ENCODE measurements at regions not wholly inside any gene's neighbourhood (a gene's known extent, or its start where the extent isn't known, plus 50 kb on each side); places are given as distances from the start of the nearest gene placed in this dataset.
"Not testable (repeated sequence)": the region's sequence is repeated elsewhere in the genome, so short reads cannot be mapped to it uniquely, and the experiment has no call there.

GRCh38 chr1:55309053-55309452 is 93.9 kb upstream of the USP24 start:
- DNase-seq = no peak

DNA sequence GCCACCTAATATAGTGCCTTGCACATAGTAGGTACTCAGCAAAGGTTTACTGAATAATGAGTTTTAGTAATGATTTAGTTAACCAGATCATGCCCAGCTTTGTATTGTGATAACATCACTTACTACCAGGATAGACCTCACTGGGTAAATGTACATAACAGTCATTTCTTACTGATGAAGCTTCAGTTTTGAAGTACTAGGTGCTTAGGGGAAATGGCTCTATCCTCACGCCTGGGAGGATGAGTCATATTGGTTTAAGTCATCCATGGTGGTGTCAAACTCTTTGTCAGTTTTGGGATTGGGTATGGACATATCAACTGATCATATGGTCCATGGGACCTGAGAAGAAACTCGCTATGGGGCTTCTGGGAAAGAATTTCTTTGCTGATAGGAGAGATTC is 90.6 kb upstream of the USP24 start:
- no peak for DNase-seq

DNA sequence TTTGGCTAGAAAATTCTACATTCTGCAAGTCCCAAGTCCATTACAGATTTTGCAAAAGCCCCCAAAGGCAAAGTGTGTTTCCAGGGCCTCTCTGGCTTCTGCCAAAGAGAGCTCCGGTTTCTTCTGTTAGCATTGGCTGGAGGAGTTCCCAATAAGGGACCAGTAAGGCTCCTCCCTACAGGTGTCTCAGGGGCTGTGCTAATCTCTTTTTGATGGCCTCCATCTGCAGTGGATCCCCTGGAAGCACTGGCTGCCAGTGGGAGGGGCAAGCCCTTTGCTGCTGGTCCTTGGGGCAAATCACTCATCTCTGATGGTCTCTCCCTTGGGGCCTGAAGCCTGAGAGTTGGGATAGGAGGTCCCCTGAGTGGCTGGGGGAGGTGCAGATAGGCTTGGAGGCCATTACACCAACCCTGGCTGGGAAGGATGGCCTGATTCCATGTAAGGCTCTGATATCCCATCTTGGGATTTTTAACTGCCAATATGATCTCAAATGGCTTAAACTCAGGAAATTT is 89.1 kb upstream of the USP24 start:
- no peak for DNase-seq

GRCh38 chr1:55302972-55303371 is 87.8 kb upstream of the USP24 start:
- no peak for DNase-seq

- DNase-seq = no peak
Measured at GRCh38 chr1:55301912-55302311, 86.7 kb upstream of the USP24 start.

DNA sequence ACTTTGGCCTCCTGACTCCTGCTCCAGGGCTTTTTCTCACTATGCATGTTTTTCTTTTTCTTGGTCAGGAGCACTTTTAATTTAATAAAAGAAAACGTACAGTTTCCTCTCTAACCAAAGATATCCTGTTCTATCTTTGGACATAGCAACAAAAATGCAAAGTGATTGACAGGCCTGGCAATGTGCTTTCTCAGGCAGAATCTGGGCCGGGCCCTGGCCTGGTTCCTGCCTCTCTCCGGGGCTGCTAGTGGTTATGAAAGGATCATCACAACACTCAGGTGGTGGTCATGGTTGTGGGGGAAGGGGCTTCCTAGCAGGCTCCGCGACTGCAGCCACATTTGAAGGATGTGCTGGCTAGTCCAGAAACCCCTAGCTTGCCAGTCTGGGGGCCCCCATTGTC is 85.8 kb upstream of the USP24 start:
- DNase-seq = no peak

DNA sequence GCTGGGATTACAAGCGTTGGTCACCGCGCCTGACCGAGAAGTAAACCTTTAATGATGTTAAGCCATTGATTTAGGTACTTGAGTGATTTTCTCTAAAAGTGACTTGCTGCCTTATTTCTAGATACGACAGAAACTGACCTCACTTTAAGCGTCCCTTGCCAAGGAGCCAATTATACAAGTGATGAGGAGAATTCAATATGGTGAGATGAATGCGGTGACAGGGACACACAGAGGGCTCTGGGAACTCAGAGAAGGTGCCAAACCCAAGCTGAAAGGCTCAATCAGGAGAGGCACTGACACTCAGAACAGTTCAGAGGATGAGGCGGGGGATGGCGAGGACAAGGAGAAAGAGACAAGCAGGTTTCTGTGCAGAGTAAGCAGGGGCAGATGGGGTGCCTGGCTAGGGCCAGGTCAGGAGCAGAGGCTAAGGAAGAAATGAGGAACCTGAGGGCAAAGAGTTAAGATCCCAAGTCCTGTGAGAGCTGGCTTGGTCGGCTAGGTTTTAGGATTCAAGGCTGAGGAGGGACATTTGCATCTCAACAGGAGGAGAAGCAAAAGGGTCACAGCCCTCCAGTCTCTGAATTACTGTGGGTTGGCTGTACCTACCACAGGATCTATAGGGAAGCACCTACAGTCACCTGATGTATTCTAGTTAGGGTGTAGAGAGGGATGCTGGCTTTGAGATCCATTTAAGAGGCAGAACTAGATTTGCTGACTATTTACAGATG is 83.2 kb upstream of the USP24 start:
- no peak for DNase-seq

DNA sequence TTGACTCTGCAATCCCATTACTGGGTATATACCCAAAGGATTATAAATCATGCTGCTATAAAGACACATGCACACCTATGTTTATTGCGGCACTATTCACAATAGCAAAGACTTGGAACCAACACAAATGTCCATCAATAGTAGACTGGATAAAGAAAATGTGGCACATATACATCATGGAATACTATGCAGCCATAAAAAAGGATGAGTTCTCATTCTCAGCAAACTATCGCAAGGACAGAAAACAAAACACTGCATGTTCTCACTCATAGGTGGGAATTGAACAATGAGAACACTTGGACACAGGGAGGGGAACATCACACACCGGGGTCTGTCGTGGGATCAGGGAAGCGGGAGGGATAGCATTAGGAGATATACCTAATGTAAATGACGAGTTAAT is 81.1 kb upstream of the USP24 start:
- not testable (repeated sequence) for DNase-seq

- DNase-seq = no peak
Measured at GRCh38 chr1:55289614-55290013, 74.5 kb upstream of the USP24 start.

DNA sequence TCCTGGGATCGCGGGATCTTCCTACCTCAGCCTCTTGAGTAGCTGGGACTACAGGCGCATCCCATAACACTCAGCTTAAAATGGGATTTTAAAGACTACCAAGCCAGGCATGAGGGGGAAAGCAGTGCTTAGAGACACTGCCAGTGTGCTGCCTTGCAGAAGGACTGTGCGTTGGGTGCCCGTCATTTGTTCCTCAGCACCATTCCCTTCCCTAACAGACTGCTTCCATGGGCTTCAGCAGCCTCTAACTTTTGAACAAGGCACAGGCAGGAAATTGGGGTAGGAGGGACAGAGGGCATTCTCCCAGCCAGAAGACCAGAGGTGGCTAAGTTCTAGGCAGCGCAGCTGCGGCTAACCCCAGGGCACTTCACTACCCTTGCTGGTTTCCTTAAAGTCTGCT is 73.9 kb upstream of the USP24 start:
- DNase-seq = no peak

DNA sequence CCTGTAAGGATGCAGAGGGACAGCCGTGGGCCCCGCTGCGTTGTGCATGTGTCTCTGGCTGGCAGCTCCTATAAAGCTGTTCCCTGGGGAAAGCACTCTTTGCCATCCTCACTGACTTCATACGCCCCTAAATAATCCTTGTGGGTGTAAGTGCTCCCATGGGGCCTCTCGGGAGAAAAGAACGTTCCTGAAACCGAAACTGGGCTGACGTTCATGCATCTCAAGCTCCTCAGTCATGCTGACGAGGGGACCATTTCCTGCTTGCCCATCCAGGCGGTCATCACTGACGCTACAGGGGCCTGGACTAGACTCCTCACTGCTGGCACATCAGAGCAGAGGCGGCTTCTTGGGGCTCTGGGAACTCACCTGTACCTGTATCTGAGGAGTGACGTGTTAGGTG is 73.1 kb upstream of the USP24 start:
- DNase-seq = no peak

GRCh38 chr1:55287723-55288122 is 72.6 kb upstream of the USP24 start:
- DNase-seq = no peak

DNA sequence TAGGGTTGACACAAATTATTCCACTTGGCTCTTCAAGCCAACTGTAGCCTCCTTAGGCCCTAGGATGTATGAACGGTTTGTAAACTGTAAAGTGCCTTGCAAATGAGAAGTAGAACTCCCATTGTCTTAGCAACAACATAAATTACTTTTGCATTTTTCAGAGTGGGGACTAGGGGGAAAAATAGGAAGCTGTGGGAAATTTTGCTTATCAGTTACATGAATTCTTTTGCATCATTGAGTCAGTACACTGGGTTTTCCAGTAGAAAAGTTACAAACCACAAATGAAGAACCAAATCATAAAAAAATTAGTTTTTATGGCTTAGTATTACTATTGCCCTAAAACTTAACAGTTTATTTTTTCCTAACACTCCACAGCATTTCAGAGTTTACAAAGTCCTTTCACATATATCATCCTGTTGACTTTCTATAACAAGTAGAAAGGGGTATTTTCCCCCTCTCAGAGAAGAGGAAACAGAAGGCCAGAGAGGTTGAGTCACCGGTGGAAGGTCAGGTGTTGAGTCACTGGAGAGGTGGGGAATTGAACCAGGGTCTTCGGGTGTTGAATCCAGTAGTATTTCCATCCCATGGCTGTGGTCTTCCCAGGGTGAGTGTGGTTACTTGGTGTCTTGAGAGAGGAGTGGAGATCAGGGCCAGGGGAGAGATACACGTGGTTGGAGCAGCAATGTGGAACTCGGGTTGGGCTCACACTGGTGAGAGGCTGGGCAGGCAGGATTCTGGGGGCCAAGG is 71.9 kb upstream of the USP24 start:
- peak in 1 of 2 donors; percentile 27 for DNase-seq

- DNase-seq = no peak
Measured at GRCh38 chr1:55285834-55286233, 70.7 kb upstream of the USP24 start.

DNA sequence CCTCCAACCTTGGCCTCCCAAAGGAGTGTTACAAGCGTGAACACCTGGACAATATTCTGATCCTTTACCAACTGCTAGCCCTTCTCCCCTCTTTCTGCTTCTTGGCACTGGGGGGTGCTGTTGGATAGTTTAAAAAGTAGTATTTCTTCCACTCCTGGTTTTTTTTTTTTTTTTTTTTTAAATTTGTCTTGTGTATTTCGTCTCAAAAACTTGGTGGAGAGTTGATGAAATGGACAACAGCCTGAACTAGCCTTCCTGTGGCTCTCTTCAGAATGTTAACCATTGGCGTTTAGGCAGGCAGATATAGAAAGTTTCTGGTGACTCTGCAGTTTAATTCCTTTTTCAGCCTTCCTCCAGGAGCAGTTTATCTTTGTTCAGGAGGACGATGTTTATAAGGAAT is 69.7 kb upstream of the USP24 start:
- DNase-seq = no peak

DNA sequence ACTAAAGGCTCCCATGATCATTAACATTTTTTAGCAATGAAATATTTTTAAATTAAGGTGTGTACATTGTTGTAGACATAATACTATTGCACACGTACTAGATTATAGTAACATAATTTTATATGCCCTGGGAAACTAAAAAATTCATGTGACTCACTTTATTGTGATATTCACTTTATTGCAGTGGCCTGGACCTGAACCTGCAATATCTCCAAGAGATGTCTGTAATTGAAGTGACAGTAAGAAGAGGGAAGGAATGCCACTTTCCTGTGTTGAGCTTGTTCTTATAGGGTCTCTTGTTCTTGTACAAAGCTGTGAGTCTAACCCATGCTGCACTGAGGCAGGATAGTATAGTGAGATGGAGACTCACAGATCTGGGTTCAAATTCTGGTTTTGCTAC is 66.9 kb upstream of the USP24 start:
- DNase-seq = no peak

DNA sequence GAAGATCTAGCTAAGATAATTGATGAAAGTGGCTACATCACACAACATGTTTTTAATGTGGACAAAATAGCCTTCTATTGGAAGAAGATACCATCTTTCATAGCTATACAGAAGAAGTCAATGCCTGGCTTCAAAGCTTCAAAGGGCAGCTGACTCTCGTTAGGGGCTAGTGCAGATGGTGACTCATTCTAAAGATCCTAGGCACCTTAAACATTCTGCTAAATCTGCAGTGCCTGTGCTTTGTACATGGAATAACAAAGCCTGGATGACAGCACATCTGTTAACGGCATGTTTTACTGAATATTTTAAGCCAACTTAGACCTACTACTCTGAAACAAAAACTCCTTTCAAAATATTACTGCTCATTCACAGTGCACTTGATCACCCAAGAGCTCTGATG is 65.6 kb upstream of the USP24 start:
- DNase-seq = no peak

DNA sequence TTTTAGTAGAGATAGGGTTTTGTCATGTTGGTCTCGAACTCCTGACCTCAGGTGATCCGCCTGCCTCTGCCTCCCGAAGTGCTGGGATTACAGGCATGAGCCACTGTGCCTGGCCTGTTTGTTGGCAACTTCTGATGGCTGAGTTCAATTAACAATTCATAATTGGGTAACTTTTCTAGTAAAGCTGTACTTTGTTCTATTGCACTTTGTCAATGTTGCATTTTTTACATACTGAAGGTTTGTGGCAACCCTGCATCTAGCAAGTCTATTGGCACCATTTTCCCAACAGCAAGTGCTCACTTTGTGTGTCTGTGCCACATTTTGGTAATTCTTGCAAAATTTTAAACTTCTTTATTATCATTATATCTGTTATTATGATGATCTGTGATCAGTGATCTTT is 64.5 kb upstream of the USP24 start:
- no peak for DNase-seq

DNA sequence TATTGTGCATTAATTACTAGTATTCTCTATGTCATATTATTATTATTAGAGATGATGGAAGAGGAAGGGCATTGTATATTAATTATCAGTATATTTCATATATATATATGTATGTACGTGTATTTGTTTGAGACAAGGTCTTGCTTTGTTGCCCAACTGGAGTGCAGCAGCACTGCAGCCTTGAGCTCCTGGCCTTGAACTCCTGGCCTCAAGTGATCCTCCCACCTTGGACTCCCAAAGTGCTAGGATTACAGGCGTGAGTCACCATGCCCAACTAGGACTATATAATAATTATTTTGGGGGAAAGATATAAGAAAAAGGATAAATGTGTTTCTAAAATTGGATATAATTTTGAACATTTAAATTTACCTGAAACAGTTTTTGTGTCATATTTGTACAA is 63.2 kb upstream of the USP24 start:
- DNase-seq = no peak

DNA sequence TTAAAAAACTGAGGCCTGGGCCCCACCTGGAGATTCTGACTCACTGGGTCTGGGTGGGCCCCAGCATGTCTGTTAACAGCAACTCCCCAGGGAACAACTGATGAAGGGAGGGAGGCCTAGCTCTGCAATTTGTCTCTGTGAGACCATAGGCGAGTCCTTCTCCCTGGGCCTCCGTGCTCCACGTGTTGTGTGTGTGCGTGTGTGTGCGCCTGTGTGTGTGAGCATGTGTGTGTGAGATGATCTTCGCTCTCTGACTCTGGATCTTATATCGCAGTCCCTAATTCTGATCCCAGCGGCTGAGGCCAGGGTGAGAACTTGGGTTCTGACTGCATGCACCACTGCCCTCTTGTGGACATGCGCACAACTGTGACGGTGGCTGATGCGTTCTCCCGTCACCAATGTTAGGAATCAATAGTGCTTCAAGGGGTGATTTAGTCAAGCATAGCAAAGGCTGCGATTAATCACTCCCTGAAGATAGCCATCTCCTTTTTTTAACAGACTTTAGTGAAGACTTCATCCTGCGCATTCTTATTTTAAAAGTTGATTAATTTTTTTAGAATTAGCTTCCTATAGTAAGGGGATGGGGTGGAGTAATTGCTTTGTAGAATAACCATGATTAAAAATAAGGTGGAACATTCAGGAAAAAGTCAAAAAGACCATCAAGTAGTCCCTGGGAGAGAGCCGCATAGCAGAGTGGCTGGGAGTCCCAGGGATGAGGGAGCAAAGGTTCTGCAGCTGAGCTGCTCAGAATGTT is 62.4 kb upstream of the USP24 start:
- DNase-seq = peak; percentile 84 to 87

DNA sequence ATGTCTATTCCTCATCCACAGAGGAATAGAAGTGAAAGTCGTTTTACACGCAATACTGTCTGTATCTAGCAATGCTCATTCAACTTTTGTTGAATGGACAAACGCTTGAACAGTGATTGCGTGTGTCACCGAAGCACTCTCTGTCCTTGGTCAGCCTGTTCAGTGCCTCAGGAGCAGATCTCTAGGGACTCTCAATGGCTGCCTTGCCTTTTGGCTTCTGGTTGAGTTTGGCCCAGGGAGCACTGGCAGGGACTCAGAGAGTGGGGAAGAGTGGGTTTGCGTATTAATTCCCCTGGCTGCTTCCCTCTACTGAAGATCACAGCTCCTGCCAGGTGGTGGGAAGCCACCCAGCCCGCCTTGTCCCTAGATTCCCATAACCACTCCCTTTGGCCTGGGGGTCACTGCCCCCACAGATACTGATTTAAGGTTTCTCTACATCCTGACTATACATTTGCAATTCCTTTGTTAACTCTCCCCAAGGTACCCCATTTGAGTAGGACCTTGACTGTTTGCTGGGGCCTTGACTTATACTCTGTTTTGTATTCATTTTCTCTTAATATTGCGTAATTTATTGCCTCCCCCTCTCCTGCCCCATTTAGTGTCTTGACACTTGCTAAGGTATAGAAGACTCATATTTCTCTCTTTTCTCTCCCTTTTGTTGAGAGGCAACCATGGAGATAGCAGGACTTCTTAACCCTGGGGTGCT is 61.7 kb upstream of the USP24 start:
- no peak for DNase-seq

DNA sequence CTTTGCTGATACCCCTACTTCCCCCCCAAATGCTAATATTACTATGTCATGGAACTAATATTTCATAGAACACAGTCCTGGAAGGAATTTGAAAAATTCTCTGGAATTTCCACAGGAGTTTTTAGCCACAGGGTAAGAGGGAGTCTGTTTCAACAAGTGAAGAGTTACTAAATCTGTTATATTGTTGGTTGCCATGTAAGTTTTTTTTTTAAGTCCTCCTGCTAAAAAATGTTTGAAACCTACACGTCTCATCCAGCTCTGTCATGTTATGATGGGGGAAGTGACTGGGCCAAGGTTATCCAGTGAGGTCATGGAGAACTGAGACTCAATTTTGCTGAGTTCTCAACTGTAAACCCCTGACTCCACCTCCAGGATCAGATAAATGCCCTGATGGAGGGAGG is 60.8 kb upstream of the USP24 start:
- DNase-seq = no peak

DNA sequence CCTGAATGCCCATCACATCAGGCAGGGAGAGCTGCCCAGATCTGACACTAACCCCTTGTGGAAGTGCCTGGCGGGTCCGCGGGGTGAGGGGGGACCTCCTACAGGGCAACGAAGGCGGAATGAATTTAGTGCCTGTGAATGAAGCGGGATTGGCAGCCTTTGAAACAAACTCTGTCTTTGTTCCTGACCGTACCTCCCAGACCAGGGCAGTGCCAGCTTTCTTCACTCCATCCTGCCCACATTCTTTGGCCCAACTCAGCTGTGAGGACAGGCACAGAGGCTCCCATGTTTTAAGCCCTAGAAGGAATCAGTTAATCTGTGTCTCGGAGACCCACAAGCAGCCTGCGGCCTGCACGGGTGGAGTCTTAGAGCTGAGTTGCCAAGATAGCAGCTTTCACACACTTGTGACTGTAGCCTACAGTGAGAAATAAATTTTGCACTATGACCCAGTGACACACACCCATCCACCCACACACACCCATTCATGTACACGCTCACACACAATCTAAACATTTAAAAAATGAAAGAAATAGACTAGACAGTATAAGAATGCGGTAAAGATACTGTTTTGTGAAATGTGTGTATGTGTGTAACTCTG is 60.1 kb upstream of the USP24 start:
- no peak for DNase-seq

All from stimulated activated CD4-positive, alpha-beta T cell treated with anti-CD3 and anti-CD28 coated beads, Interleukin-2, amount 100 ng/mL, for 24 hours (primary cell).